ENCODE measurements at regions not wholly inside any gene's neighbourhood (a gene's known extent, or its start where the extent isn't known, plus 50 kb on each side); places are given as distances from the start of the nearest gene placed in this dataset.

GRCh38 chr9:90000925-90001324 lies 396.1 kb downstream of the GADD45G start:
- Histone ChIP-seq H3K9me2 (no peaks in the 10 kb centered on the region), H3K27ac (ENCODE audit: low read depth in 2 of 2, low read length in 1 of 2) (peak overlapping the region in 1 of 2 experiments; percentile 40; a peak in 1 of 4 replicates), H3K36me3 (replicated peaks in 1 of 2; ENCODE audit: control insufficient read depth in 1 of 2, insufficient read depth in 2 of 2, low read length in 1 of 2) (no peaks in the 10 kb centered on the region), H3K9me3 (no peaks in the 10 kb centered on the region), H3K9ac (no peak overlapping the region), H2AFZ (ENCODE audit: low read depth) (no peak overlapping the region), H3K79me2 (ENCODE audit: insufficient read depth) (no peaks in the 10 kb centered on the region), H4K20me1 (ENCODE audit: insufficient read depth) (no peaks in the 10 kb centered on the region), H3K4me2 (no peak overlapping the region), H3K27me3 (ENCODE audit: insufficient read depth) (no peaks in the 10 kb centered on the region), H3F3A (replicated peaks; ENCODE audit: insufficient read depth) (no peaks in the 10 kb centered on the region), H3K4me1 (ENCODE audit: control insufficient read depth in 1 of 2, insufficient read depth in 2 of 2, low read depth in 1 of 2, low read length in 1 of 2) (peaks cover 0 to 29% of the 10 kb centered on the region in 2 experiments; a peak in 2 of 4 replicates), H3K4me3 (ENCODE audit: low read depth in 2 of 2, low read length in 1 of 2) (no peak overlapping the region)
- WGBS (ENCODE audit: low lambda C conversion rate) = 54% methylated on average over 7 of the region's 7 CpGs
- no peak for DNase-seq
- CTCF ChIA-PET = interaction anchor here (1.0 to 3.4 kb wide), 2 partner anchors 398 to 403 kb away, joined by 3 to 16 read pairs; no protein-coding TSS in a partner anchor
- POLR2A ChIA-PET = interaction anchor here (1.4 kb wide), 1 partner anchor 325 kb away, joined by 5 read pairs; no protein-coding TSS in a partner anchor
- no peak for TF ChIP-seq FOSL2 (IDR thresholded peaks at IDR 0.05; ENCODE audit: borderline replicate concordance, low read depth)

GRCh38 chr9:90001747-90002146 lies 396.9 kb downstream of the GADD45G start:
- H3K27me3 ChIP-seq (ENCODE audit: insufficient read depth) = no peaks in the 10 kb centered on the region
- H3K9me2 ChIP-seq = no peaks in the 10 kb centered on the region
- H3K9me3 ChIP-seq = no peaks in the 10 kb centered on the region
- H3K9ac ChIP-seq = no peak overlapping the region
- H3K27ac ChIP-seq (ENCODE audit: low read depth in 2 of 2, low read length in 1 of 2) = peak overlapping the region in 1 of 2 experiments; percentile 67; a peak in 2 of 4 replicates
- 35% methylated on average over 7 of the region's 7 CpGs for WGBS (ENCODE audit: low lambda C conversion rate)
- no peaks in the 10 kb centered on the region for H3K36me3 ChIP-seq (replicated peaks in 1 of 2; ENCODE audit: control insufficient read depth in 1 of 2, insufficient read depth in 2 of 2, low read length in 1 of 2)
- no peaks in the 10 kb centered on the region for H3K79me2 ChIP-seq (ENCODE audit: insufficient read depth)
- no peaks in the 10 kb centered on the region for H3F3A ChIP-seq (replicated peaks; ENCODE audit: insufficient read depth)
- no peak overlapping the region for H3K4me3 ChIP-seq (ENCODE audit: low read depth in 2 of 2, low read length in 1 of 2)
- H2AFZ ChIP-seq (ENCODE audit: low read depth) = no peak overlapping the region
- 0 out of 2 replicates have a peak, but pooled peaks have one; percentile 17 for TF ChIP-seq FOXJ3 (CRISPR knock-in tag; IDR thresholded peaks at IDR 0.05)
- peak; percentile 39 for TF ChIP-seq CHD2 (IDR thresholded peaks at IDR 0.05; ENCODE audit: low read length, partially characterized antibody)
- 0 out of 2 replicates have a peak, but pooled peaks have one; percentile 14 for TF ChIP-seq MXI1 (IDR thresholded peaks at IDR 0.05; ENCODE audit: low read depth, low read length)
- TF ChIP-seq FOSL2 (IDR thresholded peaks at IDR 0.05; ENCODE audit: borderline replicate concordance, low read depth) = no peak
- TF ChIP-seq NRF1 (IDR thresholded peaks at IDR 0.05; ENCODE audit: low read depth, low read length) = no peak
- TF ChIP-seq EP300 (IDR thresholded peaks at IDR 0.05; ENCODE audit: borderline replicate concordance in 1 of 2, low read depth in 1 of 2, low read length in 1 of 2) = peak in 1 of 2 experiments; percentile 18; a peak in 1 of 4 replicates
- TF ChIP-seq RCOR1 (IDR thresholded peaks at IDR 0.05; ENCODE audit: low read length) = peak; percentile 10; the same call in 1 of the 2 replicates
- TF ChIP-seq MAX (IDR thresholded peaks at IDR 0.05; ENCODE audit: low read depth) = no peak
- peaks cover 0 to 29% of the 10 kb centered on the region in 2 experiments; a peak in 2 of 4 replicates for H3K4me1 ChIP-seq (ENCODE audit: control insufficient read depth in 1 of 2, insufficient read depth in 2 of 2, low read depth in 1 of 2, low read length in 1 of 2)
- DNase-seq = peak; percentile 72
- H4K20me1 ChIP-seq (ENCODE audit: insufficient read depth) = no peaks in the 10 kb centered on the region
- ChIA-PET CTCF (interaction anchor here (1.0 to 3.6 kb wide), 4 partner anchors 98 to 404 kb away, joined by 3 to 20 read pairs (median 4); no protein-coding TSS in a partner anchor), POLR2A (interaction anchor here (0.7 kb wide), 1 partner anchor 398 kb away, joined by 4 read pairs; no protein-coding TSS in a partner anchor)
- no peak overlapping the region for H3K4me2 ChIP-seq

Measured in SK-N-SH (cell line).